ENCODE measurements at regions not wholly inside any gene's neighbourhood (a gene's known extent, or its start where the extent isn't known, plus 50 kb on each side); places are given as distances from the start of the nearest gene placed in this dataset.

DNA sequence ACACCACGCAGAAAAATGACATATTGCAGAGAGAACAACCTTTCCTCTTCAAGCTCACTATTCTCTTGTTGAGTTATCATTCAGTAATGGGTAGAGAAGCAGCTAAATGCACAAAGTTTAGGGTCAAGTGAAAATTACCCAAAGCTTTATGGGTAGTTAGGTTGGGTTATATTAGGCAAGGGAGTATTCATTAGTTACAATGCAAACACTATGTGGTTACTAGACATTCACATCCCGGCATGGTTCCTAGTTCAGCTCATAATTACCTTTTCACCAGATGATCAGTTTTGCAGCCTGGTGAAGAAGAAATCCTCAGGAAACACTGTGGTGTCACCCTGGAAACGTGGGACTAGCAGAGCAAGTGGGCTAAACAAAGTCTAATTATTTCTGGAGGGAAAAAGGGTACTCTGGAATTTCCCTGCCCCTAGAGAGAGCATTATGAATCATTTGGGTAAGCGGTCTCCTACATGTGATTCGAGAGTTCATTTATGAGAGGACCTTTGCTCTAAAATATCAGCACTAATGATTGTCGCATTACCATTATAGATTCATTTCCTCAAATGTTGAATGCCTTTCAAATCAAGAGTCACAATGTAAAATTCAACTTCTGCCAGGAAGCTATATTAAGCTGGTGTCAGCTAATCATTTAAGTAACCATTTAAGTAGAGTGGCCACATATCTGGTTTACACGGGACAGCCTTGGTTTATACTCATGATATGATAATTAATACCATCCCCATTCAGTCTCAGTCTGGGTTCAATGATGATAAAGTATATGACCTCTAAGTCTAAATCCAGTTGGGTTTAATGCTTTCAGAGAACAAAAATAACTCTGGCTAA, 1208.0 kb downstream of the DIAPH3 start:
- TF ChIP-seq ZNF570 (CRISPR knock-in tag; IDR thresholded peaks at IDR 0.05; ENCODE audit: borderline replicate concordance) (no peak), MAFK (conservative IDR thresholded peaks at IDR 0.05 in 1 of 2, IDR thresholded peaks at IDR 0.05 in 1 of 2; ENCODE audit: low read length in 2 of 2) (no peak), GZF1 (CRISPR knock-in tag; IDR thresholded peaks at IDR 0.05) (no peak), ZMYM3 (CRISPR knock-in tag; IDR thresholded peaks at IDR 0.05) (no peak)
- TF ChIP-seq, protein P1, sequence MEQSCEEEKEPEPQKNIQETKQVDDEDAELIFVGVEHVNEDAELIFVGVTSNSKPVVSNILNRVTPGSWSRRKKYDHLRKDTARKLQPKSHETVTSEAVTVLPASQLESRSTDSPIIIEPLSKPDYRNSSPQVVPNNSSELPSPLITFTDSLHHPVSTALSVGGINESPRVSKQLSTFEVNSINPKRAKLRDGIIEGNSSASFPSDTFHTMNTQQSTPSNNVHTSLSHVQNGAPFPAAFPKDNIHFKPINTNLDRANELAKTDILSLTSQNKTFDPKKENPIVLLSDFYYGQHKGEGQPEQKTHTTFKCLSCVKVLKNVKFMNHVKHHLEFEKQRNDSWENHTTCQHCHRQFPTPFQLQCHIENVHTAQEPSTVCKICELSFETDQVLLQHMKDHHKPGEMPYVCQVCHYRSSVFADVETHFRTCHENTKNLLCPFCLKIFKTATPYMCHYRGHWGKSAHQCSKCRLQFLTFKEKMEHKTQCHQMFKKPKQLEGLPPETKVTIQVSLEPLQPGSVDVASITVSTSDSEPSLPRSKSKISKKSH (CRISPR knock-in tag; IDR thresholded peaks at IDR 0.05; ENCODE audit: borderline replicate concordance), result no peak
- TF ChIP-seq, protein P2, sequence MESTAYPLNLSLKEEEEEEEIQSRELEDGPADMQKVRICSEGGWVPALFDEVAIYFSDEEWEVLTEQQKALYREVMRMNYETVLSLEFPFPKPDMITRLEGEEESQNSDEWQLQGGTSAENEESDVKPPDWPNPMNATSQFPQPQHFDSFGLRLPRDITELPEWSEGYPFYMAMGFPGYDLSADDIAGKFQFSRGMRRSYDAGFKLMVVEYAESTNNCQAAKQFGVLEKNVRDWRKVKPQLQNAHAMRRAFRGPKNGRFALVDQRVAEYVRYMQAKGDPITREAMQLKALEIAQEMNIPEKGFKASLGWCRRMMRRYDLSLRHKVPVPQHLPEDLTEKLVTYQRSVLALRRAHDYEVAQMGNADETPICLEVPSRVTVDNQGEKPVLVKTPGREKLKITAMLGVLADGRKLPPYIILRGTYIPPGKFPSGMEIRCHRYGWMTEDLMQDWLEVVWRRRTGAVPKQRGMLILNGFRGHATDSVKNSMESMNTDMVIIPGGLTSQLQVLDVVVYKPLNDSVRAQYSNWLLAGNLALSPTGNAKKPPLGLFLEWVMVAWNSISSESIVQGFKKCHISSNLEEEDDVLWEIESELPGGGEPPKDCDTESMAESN (CRISPR knock-in tag; conservative IDR thresholded peaks at IDR 0.05), result no peak

Data from HepG2 (cell line).